Neural cell (in vitro differentiated cells): ENCODE measurements at regions not wholly inside any gene's neighbourhood (a gene's known extent, or its start where the extent isn't known, plus 50 kb on each side); places are given as distances from the start of the nearest gene placed in this dataset.

Source experiments
- EZH2 ChIP-seq: fragments of 200-600, 300-800 bp; shearing (Covaris generic), sonication (generic); IDR thresholded peaks from 2 replicates; pipeline ENCODE4 v1.6.1; 2014; ENCODE audit warnings: antibody characterized with exemption, low read length, borderline replicate concordance, mild to moderate bottlenecking; ENCODE audit not compliant: insufficient read depth, poor library complexity, severe bottlenecking
- SMC3 ChIP-seq: fragments of 450-650 bp; conservative IDR thresholded peaks from 2 replicates; pipeline ENCODE4 v1.6.1; 2014; ENCODE audit warnings: antibody characterized with exemption, mild to moderate bottlenecking, moderate library complexity; ENCODE audit not compliant: poor library complexity
- TAF1 ChIP-seq: IDR thresholded peaks from 2 replicates; pipeline ENCODE4 v1.6.1; 2012; ENCODE audit warnings: low read depth
- TF ChIP-seq, protein P1 (sequence below): fragments of 450-650 bp; IDR thresholded peaks from 2 replicates; pipeline ENCODE4 v1.5.1; 2014; ENCODE audit warnings: antibody characterized with exemption, mild to moderate bottlenecking, moderate library complexity; ENCODE audit not compliant: poor library complexity, severe bottlenecking

DNA sequence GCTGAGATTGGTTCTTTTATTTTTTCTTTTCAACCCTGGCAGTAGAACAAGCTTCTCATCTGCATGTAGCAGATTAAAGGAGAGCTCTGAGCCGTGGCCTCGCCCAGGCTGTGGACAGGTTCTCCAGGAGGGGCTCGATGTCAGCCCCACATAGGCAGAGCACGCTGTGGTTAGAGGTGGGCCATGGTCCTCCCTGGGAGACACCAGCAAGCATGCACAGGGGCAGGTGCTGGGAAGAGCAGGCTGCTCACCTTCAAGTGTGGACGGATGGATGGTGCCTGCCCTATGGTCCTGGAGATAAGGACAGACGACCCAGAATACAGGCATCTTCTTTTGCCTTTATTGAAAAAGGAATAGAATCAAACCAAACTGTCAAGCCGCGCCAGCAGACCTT lies 634.8 kb downstream of the BRD1 start:
- TF ChIP-seq SMC3: no peak
- TF ChIP-seq, protein P1, sequence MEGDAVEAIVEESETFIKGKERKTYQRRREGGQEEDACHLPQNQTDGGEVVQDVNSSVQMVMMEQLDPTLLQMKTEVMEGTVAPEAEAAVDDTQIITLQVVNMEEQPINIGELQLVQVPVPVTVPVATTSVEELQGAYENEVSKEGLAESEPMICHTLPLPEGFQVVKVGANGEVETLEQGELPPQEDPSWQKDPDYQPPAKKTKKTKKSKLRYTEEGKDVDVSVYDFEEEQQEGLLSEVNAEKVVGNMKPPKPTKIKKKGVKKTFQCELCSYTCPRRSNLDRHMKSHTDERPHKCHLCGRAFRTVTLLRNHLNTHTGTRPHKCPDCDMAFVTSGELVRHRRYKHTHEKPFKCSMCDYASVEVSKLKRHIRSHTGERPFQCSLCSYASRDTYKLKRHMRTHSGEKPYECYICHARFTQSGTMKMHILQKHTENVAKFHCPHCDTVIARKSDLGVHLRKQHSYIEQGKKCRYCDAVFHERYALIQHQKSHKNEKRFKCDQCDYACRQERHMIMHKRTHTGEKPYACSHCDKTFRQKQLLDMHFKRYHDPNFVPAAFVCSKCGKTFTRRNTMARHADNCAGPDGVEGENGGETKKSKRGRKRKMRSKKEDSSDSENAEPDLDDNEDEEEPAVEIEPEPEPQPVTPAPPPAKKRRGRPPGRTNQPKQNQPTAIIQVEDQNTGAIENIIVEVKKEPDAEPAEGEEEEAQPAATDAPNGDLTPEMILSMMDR: no peak
- TF ChIP-seq EZH2: no peak
- no peak for TF ChIP-seq TAF1
